NB4 (cell line): ENCODE measurements at regions not wholly inside any gene's neighbourhood (a gene's known extent, or its start where the extent isn't known, plus 50 kb on each side); places are given as distances from the start of the nearest gene placed in this dataset.

Experiments used
- CTCF ChIP-seq: IDR thresholded peaks from one replicate; pipeline ENCODE4 v1.5.1; 2012; ENCODE audit warnings: low read depth, low read length
- POLR2A ChIP-seq: IDR thresholded peaks from 2 replicates; pipeline ENCODE4 v1.6.1; 2011; ENCODE audit warnings: mild to moderate bottlenecking; ENCODE audit not compliant: insufficient read length; ENCODE audit errors: extremely low read depth

- TF ChIP-seq POLR2A (no peak), CTCF (no peak)
Measured at GRCh38 chr9:86586144-86586494, 231.9 kb upstream of the TUT7 start.
